Suppressor macrophage treated with lipopolysaccharide for 4 hours (primary cell): ENCODE measurements at regions not wholly inside any gene's neighbourhood (a gene's known extent, or its start where the extent isn't known, plus 50 kb on each side); places are given as distances from the start of the nearest gene placed in this dataset.
"Not testable (repeated sequence)": the region's sequence is repeated elsewhere in the genome, so short reads cannot be mapped to it uniquely, and the experiment has no call there.

Experiments
- DNase-seq: peaks from one replicate; pipeline ENCODE4 v3.0.0-alpha.2; 2020

DNA sequence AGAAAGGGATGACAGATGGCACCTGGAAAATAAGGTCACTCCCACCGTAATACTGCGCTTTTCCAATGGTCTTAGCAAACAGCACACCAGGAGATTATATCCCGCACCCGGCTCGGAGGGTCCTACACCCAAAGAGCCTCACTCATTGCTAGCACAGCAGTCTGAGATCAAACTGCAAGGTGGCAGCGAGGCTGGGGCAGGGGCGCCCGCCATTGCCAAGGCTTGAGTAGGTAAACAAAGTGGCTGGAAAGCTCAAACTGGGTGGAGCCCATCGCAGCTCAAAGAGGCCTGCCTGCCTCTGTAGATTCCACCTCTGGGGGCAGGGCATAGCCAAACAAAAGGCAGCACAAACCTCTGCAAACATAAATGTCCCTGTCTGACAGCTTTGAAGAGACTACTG lies 953.8 kb upstream of the EPHA6 start:
- DNase-seq: not testable (repeated sequence)

GRCh38 chr3:95883801-95884200 lies 930.6 kb upstream of the EPHA6 start:
- DNase-seq: no peak

GRCh38 chr3:95886616-95887015 lies 927.8 kb upstream of the EPHA6 start:
- DNase-seq: no peak

- no peak for DNase-seq
Measured at GRCh38 chr3:95887114-95887513, 927.3 kb upstream of the EPHA6 start.

DNA sequence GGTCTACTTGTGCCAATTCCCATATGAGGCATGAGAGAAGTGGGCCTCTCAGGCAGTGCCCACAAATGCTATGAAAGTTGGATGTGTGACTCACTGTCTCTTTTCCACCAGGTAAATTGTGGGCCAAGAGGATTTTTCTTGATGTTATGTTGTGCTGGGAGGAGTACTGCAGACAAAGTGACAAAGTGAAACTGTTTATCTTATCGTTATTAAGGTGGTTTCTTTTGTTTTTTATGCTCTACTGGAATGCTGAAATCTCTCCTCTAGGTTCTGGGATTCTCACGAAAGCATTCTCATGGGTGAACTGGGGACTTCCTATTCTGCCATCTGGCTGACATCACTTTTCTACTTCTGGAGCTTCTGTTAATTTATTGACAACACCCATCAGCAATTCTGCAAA lies 919.6 kb upstream of the EPHA6 start:
- DNase-seq: no peak

DNA sequence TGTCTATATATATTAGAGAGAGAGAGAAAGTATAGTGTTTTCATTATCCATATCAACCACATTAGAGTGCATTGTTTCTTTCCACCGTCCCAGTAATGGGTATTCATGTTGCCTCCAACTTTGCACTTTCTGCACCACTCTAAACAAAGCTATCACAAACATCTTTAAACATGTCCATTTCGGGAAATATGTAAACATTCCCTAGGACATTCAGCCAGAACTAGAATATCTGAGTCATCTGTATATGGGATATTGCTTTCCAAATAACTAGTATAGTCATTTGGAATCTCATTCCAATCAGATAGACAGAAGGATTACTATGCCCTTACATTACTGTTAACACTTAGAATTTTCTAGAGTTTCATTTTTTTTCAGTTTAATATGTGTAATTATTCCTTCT lies 914.9 kb upstream of the EPHA6 start:
- DNase-seq: no peak

GRCh38 chr3:95899911-95900310 lies 914.5 kb upstream of the EPHA6 start:
- DNase-seq: no peak

- DNase-seq: no peak
Measured at GRCh38 chr3:95901948-95902347, 912.4 kb upstream of the EPHA6 start.

- DNase-seq: no peak
Measured at GRCh38 chr3:95905182-95905581, 909.2 kb upstream of the EPHA6 start.

GRCh38 chr3:95911767-95912166 lies 902.6 kb upstream of the EPHA6 start:
- DNase-seq: no peak

GRCh38 chr3:95923496-95924210 lies 890.7 kb upstream of the EPHA6 start:
- peak; percentile 59 for DNase-seq

- no peak for DNase-seq
Measured at GRCh38 chr3:95926904-95927501, 887.4 kb upstream of the EPHA6 start.

DNA sequence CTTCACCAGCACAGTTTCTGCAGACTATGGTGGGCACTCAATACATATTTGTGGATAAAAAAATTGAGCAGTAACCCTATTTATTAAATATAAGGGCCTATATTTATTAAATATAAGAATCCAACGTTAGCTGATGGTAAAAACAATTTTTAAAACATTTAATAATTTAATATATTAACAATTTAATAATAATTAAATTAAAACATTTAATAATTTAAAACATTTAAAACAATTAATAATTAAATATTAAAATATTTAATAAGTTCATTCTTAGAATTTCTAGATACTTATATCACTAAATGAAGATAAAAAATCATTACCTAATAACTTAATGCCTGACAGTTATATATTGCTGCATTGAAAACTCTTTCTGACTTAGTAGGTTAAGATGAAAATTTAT lies 880.2 kb upstream of the EPHA6 start:
- no peak for DNase-seq

- DNase-seq: no peak
Measured at GRCh38 chr3:95939235-95939809, 875.1 kb upstream of the EPHA6 start.

DNA sequence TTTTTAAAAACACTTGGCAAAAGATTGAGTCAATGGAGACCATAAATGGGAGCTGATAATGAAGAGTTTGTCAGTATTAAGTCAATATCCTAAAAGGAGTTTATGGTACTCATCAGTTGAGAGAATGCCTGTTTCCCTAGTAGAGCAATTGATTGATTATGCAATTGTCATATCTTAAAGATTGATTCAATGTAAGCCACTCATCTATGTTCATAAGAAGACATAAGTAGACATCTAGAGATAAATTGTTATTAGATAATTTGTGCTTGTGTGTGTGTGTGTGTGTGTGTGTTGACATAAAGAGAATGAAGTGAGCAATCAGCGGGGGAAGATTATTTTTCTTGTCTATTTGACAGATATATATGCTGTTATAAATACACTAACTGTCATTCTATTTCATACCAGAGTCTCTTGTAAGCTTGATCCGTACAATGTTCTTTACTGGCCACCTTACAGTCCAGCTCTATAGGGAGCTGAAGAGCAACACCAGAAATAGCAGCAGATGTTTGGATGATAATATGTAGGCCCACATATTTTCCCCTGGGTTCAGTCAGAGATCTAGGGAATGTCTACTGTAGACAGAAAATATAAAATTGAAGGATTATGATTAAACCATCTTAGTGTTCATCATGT lies 848.6 kb upstream of the EPHA6 start:
- DNase-seq: no peak

GRCh38 chr3:95971573-95971972 lies 842.8 kb upstream of the EPHA6 start:
- no peak for DNase-seq

- DNase-seq: no peak
Measured at GRCh38 chr3:95994338-95994737, 820.1 kb upstream of the EPHA6 start.

- no peak for DNase-seq
Measured at GRCh38 chr3:96000966-96001365, 813.4 kb upstream of the EPHA6 start.

GRCh38 chr3:96007650-96008195 lies 806.7 kb upstream of the EPHA6 start:
- no peak for DNase-seq

DNA sequence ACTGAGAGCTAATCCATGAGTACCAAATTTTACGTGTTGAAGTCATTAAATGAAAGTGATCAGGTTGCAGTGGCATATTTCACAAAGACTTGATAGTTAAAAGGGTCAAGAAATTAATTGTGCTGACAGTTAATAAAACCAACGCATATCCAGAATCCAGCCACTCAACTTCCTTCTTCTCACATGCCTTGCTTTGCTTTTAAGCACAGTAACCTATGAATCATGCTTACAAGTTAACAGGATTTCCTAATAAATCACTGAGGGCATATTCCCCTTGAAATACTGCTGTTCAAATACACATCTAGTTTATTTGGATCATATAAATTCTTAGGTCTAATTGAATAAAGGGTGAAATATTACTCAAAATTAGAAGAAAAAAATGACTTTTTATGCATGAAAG lies 801.5 kb upstream of the EPHA6 start:
- no peak for DNase-seq

GRCh38 chr3:96017556-96017955 lies 796.8 kb upstream of the EPHA6 start:
- no peak for DNase-seq

- no peak for DNase-seq
Measured at GRCh38 chr3:96022676-96023075, 791.7 kb upstream of the EPHA6 start.

- peak; percentile 0 for DNase-seq
Measured at GRCh38 chr3:96027718-96028117, 786.7 kb upstream of the EPHA6 start.

DNA sequence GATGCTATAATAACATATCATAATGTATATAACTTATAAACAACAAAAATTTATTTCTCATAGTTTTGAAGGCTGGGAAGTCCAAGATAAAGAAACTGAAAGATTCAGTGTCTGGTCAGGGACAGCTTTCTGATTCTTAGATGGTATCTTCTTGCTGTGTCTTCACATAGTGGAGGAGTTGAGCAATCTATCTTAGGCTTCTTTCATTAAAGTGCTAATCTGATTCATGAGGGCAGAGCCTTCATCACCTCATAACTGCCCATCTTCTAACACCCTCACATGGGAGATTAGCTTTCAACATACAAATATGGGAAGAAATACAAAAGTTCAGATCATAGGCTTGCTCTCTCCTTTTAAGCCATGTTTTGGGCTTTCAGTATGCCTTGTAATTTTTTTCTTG lies 774.8 kb upstream of the EPHA6 start:
- no peak for DNase-seq
